Head of caudate nucleus (tissue), 42 donors: ENCODE measurements at regions not wholly inside any gene's neighbourhood (a gene's known extent, or its start where the extent isn't known, plus 50 kb on each side); places are given as distances from the start of the nearest gene placed in this dataset.

Source experiments
- DNase-seq, 42 donors: peaks; one replicate each; pipeline versions ENCODE4 v3.0.0 to v3.0.0-alpha.2; 2020 to 2021; ENCODE audit warnings: mixed read lengths in 7 of 42
- intact Hi-C: fragments of 100-400 bp; cut with DNase I; formaldehyde crosslinking; loops from one replicate; pipeline ENCODE4 v1.15.0; 2022

DNA sequence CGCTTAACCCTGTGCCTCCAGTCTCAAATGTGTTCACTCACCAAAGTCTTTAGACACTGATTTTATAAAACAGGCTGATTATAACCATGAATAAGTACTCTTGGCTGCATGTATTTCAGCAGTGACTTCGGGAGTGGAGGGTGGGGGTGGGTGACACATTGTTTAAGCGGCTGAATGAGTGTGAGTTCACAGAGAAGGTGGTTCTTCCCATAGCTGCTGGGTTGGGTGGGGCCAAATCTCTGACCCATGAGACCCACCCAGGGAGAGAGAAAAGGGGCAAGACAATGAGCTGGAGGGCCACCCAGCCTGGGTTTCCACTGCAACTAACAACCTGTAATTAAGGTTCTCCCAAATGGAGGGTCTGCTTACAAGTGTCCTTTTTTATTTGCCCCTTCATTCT is 96.4 kb downstream of the SYNE3 start:
- DNase-seq, result no peak
- intact Hi-C loops, result no loop called here

DNA sequence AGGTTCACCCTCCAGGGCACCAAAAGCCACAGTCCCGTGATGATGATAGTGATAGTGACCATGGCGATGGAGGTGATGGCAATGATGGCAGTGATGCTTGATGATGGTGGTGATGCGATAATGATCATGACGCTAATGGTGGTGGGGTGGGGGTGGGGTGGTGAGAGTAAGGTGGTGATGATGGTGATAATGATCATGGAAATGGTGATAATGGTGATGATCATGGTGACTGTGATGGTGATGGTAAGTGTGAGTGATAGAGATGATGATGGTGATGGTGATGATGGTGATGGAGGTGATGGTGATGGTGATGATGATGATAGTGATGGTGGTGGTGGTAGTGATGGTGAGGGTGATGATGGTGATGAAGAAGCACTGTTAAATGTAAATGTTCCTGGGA is 96.9 kb downstream of the SYNE3 start:
- intact Hi-C loops, result no loop called here
- no peak for DNase-seq

DNA sequence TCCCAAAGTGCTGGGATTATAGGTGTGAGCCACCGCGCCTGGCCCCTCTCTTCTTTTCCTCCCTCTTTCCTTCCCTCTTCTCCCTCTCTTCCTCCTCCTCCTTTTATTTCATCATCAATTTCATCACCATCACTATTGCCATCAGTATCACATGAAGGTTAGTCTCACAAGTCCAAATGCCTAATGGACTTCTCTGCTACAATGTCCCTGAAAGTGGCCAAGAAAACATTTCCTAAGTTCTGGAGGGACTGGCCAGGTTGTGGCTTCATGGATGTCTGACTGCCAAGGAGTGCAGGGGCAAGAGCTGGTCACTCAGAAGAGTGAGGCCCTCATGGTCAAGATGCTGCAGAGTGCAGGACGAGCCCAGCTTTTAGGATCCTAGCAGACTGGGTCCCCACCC is 97.6 kb downstream of the SYNE3 start:
- intact Hi-C loops, result no loop called here
- no peak for DNase-seq

DNA sequence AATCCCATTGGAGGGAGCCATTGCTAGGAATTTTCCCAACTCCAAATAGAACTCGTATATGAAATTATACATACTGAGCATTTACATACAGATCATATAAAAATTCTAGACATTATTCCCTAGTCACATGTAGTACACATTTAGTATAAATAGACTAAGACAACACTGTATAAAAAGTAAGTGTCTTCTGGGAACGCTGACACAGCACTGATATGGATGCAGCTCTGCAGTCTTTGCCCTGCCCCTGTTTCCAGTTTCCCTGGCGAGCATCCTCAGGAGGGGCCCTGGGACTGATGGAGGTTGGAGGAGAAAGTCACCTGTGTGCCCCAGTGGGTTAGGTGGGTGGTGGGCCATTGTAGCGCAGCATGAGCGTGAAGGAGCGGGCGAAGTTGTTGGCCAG is 97.8 kb upstream of the CLMN start:
- no peak for DNase-seq
- intact Hi-C loops, result no loop called here

DNA sequence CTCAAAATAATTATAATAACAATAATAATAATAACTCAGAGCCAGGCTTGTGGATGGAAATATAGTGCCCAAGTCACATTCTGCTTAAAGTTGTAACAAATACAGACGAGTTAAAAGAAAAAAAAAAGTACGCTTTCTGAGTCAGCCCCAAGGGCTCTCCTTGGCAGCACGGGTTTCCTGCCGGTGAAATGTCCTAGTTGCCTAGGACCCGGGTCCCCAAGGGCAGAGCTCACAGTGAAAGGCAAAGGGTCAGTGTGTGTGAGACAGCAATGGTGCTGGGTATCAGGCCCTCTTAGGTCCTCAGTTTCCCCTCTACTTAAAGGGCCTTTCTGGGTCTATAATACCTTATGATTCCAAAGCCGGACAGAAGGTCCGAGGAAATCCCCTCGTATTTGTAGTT is 96.3 kb upstream of the CLMN start:
- intact Hi-C loops, result no loop called here
- DNase-seq, result no peak

DNA sequence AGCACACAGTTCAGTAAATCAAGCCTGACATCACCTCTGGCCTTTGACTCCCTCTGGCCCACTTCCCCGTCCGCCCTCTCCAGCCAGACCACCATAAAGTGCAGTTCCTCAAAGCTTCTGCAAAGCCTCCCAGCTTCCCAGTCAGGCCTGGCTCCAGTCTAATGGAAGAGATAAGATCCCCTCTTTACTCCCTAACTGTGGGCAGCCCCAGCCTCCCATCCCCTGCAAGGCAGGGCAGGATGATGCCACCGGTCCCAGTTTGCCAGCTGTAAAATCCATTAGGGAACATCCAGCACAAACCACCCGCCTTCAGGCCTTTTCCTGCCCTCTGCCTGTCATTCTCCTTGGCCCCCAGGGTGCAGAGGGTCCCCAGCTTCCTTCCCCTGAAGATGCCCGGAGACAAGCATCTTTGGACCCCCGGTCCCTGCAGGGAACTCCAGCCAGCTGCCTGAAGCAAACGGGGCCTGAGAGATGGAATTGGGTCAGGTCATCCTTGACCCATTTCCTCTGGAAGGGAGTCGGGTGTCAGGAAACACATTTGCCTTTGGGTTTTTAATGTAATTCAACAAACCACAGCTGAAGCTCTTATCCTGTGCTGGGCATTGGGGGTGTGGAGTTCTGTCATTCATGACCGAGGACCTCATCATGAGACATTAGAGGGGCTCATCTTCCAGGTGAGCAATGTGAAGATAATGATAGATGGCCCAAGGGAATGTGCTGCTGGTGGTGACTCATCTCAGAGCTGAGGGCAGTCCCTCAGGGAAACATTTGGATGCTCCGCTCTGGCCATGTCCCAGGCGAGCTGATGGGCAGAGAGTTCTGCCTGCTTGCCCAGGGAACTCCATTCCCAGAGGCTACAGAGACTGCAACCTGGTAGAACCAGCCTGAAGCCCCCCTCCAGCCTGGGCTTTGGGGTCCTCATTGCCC is 93.8 kb upstream of the CLMN start:
- intact Hi-C loops, result no loop called here
- DNase-seq, result no peak

- intact Hi-C loops, result no loop called here
- no peak for DNase-seq
Measured at GRCh38 chr14:95410838-95411237, 91.1 kb upstream of the CLMN start.

DNA sequence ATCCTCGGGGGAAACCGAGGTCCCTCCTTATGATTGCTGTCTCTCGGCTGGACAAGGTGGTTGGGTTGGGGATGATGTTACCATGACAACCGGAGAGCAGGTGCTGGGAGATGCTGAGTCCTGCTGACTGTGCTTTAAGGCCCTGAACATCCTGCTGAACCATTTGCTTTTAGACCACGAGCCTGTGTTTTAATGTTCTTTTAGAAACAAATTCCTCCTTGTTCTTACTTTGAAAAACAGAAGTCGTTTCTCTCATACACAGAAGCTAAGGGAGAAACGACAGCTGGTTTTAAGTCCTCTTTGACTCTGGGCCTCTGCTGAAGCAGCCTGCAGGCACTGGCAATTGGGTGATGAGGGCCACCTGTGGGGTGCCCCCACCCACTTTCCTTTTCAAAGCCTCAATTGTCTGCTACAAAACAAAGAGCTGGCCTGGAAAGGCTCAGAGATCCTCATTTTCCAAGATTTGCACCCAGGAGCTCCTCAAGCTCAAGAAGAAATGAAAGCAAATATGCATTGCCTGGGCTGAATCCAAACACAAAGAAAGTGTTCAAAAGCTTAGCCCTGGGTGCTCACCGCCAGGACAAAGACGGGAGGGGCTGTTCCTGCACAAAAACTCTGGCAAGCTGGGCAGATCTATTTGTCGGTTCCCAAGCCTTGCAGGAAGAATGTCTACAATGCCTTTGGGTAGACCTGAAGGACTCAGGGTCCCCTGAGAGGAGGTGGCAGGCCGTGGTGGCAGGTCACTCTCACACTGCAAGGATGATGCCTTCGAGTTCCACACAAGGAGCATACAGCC is 90.0 kb upstream of the CLMN start:
- intact Hi-C loops, result no loop called here
- DNase-seq, result peak in 32 of 42 donors; percentile 17 to 78 (median 50)

- DNase-seq, result peak in 34 of 42 donors; percentile 8 to 66 (median 34)
- intact Hi-C loops, result no loop called here
Measured at GRCh38 chr14:95408731-95409476, 89.2 kb upstream of the CLMN start.

DNA sequence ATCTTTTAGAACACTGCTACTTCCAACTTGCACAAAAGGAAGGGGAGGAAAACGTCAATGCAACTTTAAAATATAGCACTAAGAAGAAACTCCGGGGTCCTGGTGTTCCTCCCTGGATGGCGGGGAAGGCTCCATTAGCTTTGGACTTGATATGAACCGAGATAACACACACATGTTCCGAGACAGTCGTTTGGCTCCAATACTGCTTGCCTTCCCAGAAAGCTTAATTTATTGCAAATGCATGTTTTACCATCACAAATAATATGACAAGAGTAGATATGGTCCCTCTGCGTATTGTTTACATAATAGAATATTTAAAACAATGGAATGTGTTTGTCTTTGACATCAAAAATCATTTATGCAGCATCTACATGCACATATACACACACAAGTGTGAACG is 87.6 kb upstream of the CLMN start:
- intact Hi-C loops, result no loop called here
- no peak for DNase-seq

DNA sequence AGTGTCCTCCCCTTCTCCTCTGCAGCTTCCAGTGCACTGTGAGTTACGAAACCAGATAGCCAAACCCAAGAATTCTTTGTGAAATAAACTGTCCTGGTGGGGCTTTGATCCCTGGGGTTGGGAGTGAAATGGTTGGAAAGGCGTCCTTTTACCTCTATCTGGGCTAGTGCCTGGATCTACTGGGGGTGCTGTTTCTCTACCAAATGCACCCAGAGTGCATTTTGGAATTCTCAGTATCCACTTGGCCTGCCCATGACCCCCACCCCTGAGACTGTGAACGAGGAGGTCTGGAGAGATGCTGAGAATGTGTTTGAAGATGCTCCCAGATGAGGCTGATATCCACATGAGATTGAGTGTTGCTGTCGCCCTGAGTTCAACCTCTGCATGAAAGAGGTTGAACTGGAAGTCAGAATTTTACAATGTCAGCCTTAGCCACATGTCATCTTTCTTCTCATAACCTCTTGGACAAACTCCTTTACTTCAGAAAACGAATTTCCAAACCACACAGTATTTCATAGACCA is 87.1 kb upstream of the CLMN start:
- no peak for DNase-seq
- intact Hi-C loops, result no loop called here

DNA sequence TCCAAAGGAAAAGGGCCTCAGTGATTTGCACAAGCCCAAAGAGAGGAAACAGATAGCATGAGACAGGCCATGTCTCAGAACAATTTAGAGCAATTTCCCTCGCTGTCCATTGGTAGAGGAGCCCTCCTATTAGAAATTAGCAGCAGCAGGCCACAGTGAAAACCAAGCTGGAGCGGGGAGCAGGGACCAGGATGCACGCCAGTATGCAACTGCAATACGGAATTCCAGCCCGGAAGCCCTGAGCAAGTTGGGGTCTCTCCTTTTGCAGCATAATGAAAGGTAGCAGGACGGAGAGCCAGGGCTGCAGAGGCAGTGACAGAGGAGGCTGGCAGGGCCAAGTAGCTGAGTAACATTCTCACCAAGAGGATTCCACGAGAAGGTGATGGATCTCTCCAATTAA is 84.9 kb upstream of the CLMN start:
- intact Hi-C loops, result no loop called here
- DNase-seq, result no peak

- intact Hi-C loops, result no loop called here
- no peak for DNase-seq
Measured at GRCh38 chr14:95402578-95402977, 82.9 kb upstream of the CLMN start.

DNA sequence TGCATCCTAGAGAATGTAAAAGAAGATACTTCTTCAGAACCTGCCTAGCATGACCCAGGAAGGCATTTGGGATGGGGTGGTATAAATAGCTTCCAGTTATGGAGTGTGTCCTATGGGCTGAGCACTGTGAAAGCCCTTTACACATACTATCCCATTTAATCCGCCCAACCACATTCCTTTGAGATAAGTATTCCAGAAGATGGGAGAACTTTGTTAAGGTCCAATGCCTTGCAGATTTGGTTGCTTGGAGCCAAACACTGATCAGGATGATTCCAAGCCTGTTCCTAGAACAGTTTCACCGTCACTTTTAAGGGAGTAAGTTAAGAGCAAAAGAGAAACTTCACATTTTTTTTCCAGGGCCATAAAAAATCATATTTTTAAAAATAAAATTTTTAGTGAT is 82.5 kb upstream of the CLMN start:
- no peak for DNase-seq
- intact Hi-C loops, result no loop called here

- intact Hi-C loops, result no loop called here
- DNase-seq, result no peak
Measured at GRCh38 chr14:95398630-95399547, 79.2 kb upstream of the CLMN start.

DNA sequence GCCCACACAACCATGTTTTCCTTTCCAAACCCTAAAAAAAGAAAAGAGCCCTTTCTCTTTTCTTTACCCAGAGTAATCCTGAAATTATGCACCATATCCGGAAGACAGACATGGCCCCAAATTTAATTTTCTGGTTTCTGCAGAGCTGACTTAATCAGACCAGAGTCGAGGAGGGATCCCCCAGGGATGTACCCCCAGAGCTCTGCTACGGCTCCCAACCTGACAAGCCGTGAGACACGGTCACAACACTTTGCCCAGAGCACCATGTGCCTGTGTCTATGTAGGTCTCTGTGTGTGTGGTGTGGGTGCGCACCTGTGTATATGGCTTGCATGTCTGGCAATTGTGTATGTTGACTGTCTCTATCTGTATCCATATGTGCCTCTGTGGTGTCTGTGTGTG is 77.6 kb upstream of the CLMN start:
- intact Hi-C loops, result no loop called here
- no peak for DNase-seq

- no peak for DNase-seq
- intact Hi-C loops, result no loop called here
Measured at GRCh38 chr14:95396221-95396620, 76.5 kb upstream of the CLMN start.

DNA sequence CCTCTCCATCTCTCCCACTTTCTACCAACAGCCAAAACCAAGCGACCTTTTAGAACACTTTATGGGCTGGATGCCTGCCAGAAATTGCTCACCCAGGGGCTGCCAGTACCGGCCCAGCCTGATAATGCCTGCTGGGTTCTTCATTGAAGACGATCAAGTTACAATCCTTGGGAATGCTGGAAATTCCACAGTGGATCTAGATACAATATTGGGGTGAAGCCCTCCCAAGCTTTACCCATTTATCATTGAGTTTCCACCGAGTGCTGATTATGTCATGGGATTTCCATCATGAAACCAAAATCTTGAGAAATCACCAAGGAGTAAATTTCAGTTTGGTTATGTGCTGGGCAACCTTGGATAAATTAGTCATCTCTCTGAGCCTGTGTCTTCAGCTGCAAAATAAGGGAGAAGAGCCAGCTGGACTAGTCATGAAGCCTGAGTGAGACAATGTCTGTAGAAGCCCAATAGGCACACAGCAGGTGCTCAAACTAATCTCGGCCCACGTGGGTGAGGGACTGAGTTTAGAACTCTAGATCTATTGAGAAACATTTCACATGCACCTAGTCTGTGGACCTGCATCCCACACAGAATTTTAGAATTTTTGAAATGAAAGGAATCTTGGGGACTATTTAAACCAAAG is 75.5 kb upstream of the CLMN start:
- intact Hi-C loops, result no loop called here
- DNase-seq, result no peak
